ENCODE measurements at regions not wholly inside any gene's neighbourhood (a gene's known extent, or its start where the extent isn't known, plus 50 kb on each side); places are given as distances from the start of the nearest gene placed in this dataset.
"Not testable (repeated sequence)": the region's sequence is repeated elsewhere in the genome, so short reads cannot be mapped to it uniquely, and the experiment has no call there.

DNA sequence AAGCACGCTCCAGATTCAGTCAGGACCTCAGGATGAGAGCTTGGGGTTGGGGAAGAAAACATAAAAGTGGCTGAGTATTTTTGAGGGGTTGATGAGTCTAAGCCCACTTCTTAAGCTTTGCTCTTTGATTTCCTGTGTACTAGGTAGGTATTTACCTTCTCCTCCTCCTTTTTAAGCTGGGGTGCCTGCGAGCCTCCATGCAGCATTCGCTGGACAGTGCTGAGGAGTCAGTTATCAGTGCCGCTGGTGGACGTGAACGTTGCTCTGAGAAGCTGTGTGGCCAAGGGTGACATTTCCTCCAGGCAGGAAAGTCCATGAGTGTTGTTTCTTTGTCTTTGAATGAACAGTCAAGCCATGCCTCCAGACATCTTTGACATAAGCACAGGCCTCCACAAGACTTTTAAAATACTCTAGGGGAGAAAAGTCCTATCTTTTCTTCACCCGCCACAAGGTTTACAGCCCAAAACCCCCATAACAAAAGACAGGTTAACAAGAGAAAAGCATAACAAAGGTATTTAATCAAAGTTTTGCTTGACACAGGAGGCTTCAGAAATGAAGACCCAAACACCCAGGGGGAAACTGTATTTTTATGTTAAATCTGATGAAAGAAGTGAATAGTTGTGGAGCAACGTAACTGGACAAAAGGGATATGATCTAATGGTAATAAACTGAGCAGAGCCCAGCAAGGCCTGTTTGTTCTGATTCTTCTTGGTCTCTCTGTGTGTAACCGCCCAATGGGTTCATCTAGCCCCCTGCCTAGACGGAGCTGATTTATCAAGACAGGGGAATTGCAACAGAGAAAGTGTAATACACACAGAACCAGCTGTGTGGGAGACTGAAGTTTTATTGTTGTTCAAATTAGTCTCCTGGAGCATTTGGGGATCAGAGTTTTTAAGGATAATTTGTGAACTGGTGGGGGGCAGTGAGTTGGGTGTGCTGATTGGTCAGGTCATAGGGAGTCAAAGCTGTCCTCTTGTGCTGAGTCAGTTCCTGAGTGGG, 217.9 kb downstream of the SPATA31A1 start:
- TF ChIP-seq, protein P1, sequence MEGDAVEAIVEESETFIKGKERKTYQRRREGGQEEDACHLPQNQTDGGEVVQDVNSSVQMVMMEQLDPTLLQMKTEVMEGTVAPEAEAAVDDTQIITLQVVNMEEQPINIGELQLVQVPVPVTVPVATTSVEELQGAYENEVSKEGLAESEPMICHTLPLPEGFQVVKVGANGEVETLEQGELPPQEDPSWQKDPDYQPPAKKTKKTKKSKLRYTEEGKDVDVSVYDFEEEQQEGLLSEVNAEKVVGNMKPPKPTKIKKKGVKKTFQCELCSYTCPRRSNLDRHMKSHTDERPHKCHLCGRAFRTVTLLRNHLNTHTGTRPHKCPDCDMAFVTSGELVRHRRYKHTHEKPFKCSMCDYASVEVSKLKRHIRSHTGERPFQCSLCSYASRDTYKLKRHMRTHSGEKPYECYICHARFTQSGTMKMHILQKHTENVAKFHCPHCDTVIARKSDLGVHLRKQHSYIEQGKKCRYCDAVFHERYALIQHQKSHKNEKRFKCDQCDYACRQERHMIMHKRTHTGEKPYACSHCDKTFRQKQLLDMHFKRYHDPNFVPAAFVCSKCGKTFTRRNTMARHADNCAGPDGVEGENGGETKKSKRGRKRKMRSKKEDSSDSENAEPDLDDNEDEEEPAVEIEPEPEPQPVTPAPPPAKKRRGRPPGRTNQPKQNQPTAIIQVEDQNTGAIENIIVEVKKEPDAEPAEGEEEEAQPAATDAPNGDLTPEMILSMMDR (IDR thresholded peaks at IDR 0.05; ENCODE audit: borderline replicate concordance, extremely low read depth, low read length, poor library complexity, severe bottlenecking) = not testable (repeated sequence)
- not testable (repeated sequence) for TF ChIP-seq EZH2 (IDR thresholded peaks at IDR 0.05; ENCODE audit: borderline replicate concordance, low read depth, low read length, severe bottlenecking)

Data from DND-41 (cell line).